Panc1 (cell line): ENCODE measurements at regions not wholly inside any gene's neighbourhood (a gene's known extent, or its start where the extent isn't known, plus 50 kb on each side); places are given as distances from the start of the nearest gene placed in this dataset.

Experiments used
- POLR2AphosphoS5 ChIP-seq: IDR thresholded peaks from 2 replicates; pipeline ENCODE4 v1.6.1; 2012; ENCODE audit warnings: mild to moderate bottlenecking, low read depth, low read length, moderate library complexity
- SIN3A ChIP-seq: IDR thresholded peaks from 2 replicates; pipeline ENCODE4 v1.6.1; 2012; ENCODE audit warnings: low read depth, mild to moderate bottlenecking, low read length, moderate library complexity, borderline replicate concordance; ENCODE audit not compliant: insufficient read depth
- TCF7L2 ChIP-seq: IDR thresholded peaks from 2 replicates; pipeline ENCODE4 v1.6.1; 2011; ENCODE audit warnings: mild to moderate bottlenecking, low read depth, low read length, inconsistent platforms
- TF ChIP-seq, protein P1 (sequence below): fragments of 450-650 bp; IDR thresholded peaks from 2 replicates; pipeline ENCODE4 v1.5.1; 2017; ENCODE audit warnings: mild to moderate bottlenecking
- TF ChIP-seq, protein P2 (sequence below), 2 experiments: IDR thresholded peaks; 2 replicates each; pipeline ENCODE4 v1.6.1; 2011 to 2012; ENCODE audit warnings: low read depth in 2 of 2, control low read depth in 1 of 2, low read length in 1 of 2, mild to moderate bottlenecking in 1 of 2, moderate library complexity in 1 of 2; ENCODE audit not compliant: insufficient read depth in 1 of 2

DNA sequence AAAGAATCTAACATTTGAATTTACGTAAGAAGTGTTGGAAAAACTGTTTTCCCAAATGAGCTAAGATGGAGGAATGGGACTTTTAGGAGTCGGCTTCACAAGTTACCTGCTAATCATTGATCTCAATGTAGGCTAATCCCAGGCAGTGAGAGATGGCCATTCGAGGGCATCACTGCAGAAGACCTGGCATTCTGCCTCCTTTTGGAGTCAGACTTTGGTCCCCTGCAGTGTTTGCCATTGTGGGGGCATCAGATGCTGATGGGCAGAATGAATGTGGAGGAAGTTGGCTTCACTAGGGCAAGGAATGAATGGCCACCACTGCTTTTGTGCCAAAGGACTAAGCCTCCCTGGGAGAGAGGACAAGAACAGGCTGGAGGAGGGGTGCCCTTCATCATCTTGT is 55.7 kb upstream of the NKX2-2 start:
- TF ChIP-seq, protein P1, sequence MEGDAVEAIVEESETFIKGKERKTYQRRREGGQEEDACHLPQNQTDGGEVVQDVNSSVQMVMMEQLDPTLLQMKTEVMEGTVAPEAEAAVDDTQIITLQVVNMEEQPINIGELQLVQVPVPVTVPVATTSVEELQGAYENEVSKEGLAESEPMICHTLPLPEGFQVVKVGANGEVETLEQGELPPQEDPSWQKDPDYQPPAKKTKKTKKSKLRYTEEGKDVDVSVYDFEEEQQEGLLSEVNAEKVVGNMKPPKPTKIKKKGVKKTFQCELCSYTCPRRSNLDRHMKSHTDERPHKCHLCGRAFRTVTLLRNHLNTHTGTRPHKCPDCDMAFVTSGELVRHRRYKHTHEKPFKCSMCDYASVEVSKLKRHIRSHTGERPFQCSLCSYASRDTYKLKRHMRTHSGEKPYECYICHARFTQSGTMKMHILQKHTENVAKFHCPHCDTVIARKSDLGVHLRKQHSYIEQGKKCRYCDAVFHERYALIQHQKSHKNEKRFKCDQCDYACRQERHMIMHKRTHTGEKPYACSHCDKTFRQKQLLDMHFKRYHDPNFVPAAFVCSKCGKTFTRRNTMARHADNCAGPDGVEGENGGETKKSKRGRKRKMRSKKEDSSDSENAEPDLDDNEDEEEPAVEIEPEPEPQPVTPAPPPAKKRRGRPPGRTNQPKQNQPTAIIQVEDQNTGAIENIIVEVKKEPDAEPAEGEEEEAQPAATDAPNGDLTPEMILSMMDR = no peak
- TF ChIP-seq, protein P2, sequence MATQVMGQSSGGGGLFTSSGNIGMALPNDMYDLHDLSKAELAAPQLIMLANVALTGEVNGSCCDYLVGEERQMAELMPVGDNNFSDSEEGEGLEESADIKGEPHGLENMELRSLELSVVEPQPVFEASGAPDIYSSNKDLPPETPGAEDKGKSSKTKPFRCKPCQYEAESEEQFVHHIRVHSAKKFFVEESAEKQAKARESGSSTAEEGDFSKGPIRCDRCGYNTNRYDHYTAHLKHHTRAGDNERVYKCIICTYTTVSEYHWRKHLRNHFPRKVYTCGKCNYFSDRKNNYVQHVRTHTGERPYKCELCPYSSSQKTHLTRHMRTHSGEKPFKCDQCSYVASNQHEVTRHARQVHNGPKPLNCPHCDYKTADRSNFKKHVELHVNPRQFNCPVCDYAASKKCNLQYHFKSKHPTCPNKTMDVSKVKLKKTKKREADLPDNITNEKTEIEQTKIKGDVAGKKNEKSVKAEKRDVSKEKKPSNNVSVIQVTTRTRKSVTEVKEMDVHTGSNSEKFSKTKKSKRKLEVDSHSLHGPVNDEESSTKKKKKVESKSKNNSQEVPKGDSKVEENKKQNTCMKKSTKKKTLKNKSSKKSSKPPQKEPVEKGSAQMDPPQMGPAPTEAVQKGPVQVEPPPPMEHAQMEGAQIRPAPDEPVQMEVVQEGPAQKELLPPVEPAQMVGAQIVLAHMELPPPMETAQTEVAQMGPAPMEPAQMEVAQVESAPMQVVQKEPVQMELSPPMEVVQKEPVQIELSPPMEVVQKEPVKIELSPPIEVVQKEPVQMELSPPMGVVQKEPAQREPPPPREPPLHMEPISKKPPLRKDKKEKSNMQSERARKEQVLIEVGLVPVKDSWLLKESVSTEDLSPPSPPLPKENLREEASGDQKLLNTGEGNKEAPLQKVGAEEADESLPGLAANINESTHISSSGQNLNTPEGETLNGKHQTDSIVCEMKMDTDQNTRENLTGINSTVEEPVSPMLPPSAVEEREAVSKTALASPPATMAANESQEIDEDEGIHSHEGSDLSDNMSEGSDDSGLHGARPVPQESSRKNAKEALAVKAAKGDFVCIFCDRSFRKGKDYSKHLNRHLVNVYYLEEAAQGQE (IDR thresholded peaks at IDR 0.05; ENCODE audit: insufficient read depth in 1 of 2, low read depth in 2 of 2, low read length in 1 of 2) = no peak
- TF ChIP-seq POLR2AphosphoS5 (no peak), SIN3A (no peak), TCF7L2 (no peak)
